ENCODE measurements at regions not wholly inside any gene's neighbourhood (a gene's known extent, or its start where the extent isn't known, plus 50 kb on each side); places are given as distances from the start of the nearest gene placed in this dataset.

DNA sequence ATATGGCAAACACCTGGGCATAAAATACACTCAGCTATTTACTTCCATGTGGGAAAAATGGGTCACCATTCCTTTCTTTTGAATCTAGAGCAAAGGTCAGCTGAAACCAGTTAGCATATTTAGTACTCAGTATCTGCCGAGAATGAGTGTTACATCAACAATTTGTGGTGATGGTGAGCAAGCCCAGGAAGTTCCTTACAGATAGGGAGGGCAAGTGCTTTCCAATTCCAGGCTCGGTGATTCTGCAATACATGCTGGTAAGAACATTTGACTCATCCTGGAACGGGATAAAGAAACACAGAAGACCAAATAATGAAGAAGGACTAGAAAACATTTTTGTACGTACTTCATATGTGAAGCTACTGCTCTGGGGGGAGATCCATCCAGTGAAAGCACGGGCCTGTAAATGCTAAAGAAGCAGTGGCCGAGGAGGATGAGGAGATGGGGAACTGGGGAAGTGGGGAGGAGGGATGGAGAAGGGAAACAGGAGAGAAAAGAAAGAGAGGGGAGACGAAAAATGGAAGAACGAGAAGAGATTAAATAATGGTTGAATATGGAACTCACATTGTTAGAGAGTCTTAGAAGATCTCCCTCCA is 251.9 kb downstream of the TTC32 start:
- Histone ChIP-seq H3K27ac (ENCODE audit: low read depth, low read length) (peak overlapping the region; percentile 58), H2AFZ (ENCODE audit: low read length) (no peak overlapping the region), H3K36me3 (ENCODE audit: insufficient read depth, low read length) (no peaks in the 10 kb centered on the region), H3K27me3 (ENCODE audit: insufficient read depth, low read length) (no peaks in the 10 kb centered on the region), H4K20me1 (ENCODE audit: insufficient read depth, low read length) (no peaks in the 10 kb centered on the region), H3K4me2 (ENCODE audit: insufficient read depth, low read length) (peak overlapping the region; percentile 37), H3K79me2 (ENCODE audit: insufficient read depth, low read length) (no peaks in the 10 kb centered on the region), H3K4me1 (ENCODE audit: insufficient read depth, low read length) (peaks cover 36% of the 10 kb centered on the region), H3K9me3 (ENCODE audit: low read depth, low read length) (no peaks in the 10 kb centered on the region), H3K4me3 (ENCODE audit: insufficient read depth, low read length) (no peak overlapping the region)
- peak; percentile 93 for DNase-seq (ENCODE audit: insufficient read length, low spot score, missing footprints)
- TF ChIP-seq CTCF (IDR thresholded peaks at IDR 0.05; ENCODE audit: extremely low read depth, low read depth, low read length) = no peak

GRCh38 chr2:19649142-19649541 is 252.6 kb downstream of the TTC32 start:
- H3K36me3 ChIP-seq (ENCODE audit: insufficient read depth, low read length) = no peaks in the 10 kb centered on the region
- H3K9me3 ChIP-seq (ENCODE audit: low read depth, low read length) = no peaks in the 10 kb centered on the region
- no peak overlapping the region for H2AFZ ChIP-seq (ENCODE audit: low read length)
- H3K4me1 ChIP-seq (ENCODE audit: insufficient read depth, low read length) = peaks cover 36% of the 10 kb centered on the region
- no peaks in the 10 kb centered on the region for H4K20me1 ChIP-seq (ENCODE audit: insufficient read depth, low read length)
- peak overlapping the region; percentile 37 for H3K4me2 ChIP-seq (ENCODE audit: insufficient read depth, low read length)
- no peak for TF ChIP-seq CTCF (IDR thresholded peaks at IDR 0.05; ENCODE audit: extremely low read depth, low read depth, low read length)
- DNase-seq (ENCODE audit: insufficient read length, low spot score, missing footprints) = no peak
- H3K4me3 ChIP-seq (ENCODE audit: insufficient read depth, low read length) = no peak overlapping the region
- H3K27me3 ChIP-seq (ENCODE audit: insufficient read depth, low read length) = no peaks in the 10 kb centered on the region
- no peaks in the 10 kb centered on the region for H3K79me2 ChIP-seq (ENCODE audit: insufficient read depth, low read length)
- peak overlapping the region; percentile 56 for H3K27ac ChIP-seq (ENCODE audit: low read depth, low read length)

GRCh38 chr2:19648583-19648982 is 253.2 kb downstream of the TTC32 start:
- Histone ChIP-seq H2AFZ (ENCODE audit: low read length) (no peak overlapping the region), H4K20me1 (ENCODE audit: insufficient read depth, low read length) (no peaks in the 10 kb centered on the region), H3K27me3 (ENCODE audit: insufficient read depth, low read length) (no peaks in the 10 kb centered on the region), H3K36me3 (ENCODE audit: insufficient read depth, low read length) (no peaks in the 10 kb centered on the region), H3K27ac (ENCODE audit: low read depth, low read length) (peak overlapping the region; percentile 56), H3K4me1 (ENCODE audit: insufficient read depth, low read length) (peaks cover 36% of the 10 kb centered on the region), H3K4me2 (ENCODE audit: insufficient read depth, low read length) (peak overlapping the region; percentile 37), H3K4me3 (ENCODE audit: insufficient read depth, low read length) (no peak overlapping the region), H3K9me3 (ENCODE audit: low read depth, low read length) (no peaks in the 10 kb centered on the region), H3K79me2 (ENCODE audit: insufficient read depth, low read length) (no peaks in the 10 kb centered on the region)
- no peak for TF ChIP-seq CTCF (IDR thresholded peaks at IDR 0.05; ENCODE audit: extremely low read depth, low read depth, low read length)
- no peak for DNase-seq (ENCODE audit: insufficient read length, low spot score, missing footprints)

GRCh38 chr2:19646987-19647386 is 254.8 kb downstream of the TTC32 start:
- Histone ChIP-seq H2AFZ (ENCODE audit: low read length) (no peak overlapping the region), H3K4me3 (ENCODE audit: insufficient read depth, low read length) (no peak overlapping the region), H3K79me2 (ENCODE audit: insufficient read depth, low read length) (no peaks in the 10 kb centered on the region), H3K9me3 (ENCODE audit: low read depth, low read length) (no peaks in the 10 kb centered on the region), H3K4me2 (ENCODE audit: insufficient read depth, low read length) (no peak overlapping the region), H3K27ac (ENCODE audit: low read depth, low read length) (no peak overlapping the region), H3K27me3 (ENCODE audit: insufficient read depth, low read length) (no peaks in the 10 kb centered on the region), H3K4me1 (ENCODE audit: insufficient read depth, low read length) (peaks cover 33% of the 10 kb centered on the region), H4K20me1 (ENCODE audit: insufficient read depth, low read length) (no peaks in the 10 kb centered on the region), H3K36me3 (ENCODE audit: insufficient read depth, low read length) (no peaks in the 10 kb centered on the region)
- TF ChIP-seq CTCF (IDR thresholded peaks at IDR 0.05; ENCODE audit: extremely low read depth, low read depth, low read length) = no peak
- no peak for DNase-seq (ENCODE audit: insufficient read length, low spot score, missing footprints)
